ENCODE measurements at regions not wholly inside any gene's neighbourhood (a gene's known extent, or its start where the extent isn't known, plus 50 kb on each side); places are given as distances from the start of the nearest gene placed in this dataset.
A peak's percentile ranks its signal among the peaks of the same experiment; 100 is the strongest.

GRCh38 chr16:54792811-54793210 lies 137.9 kb upstream of the IRX5 start:
- TF ChIP-seq CTCF (IDR thresholded peaks at IDR 0.05; ENCODE audit: poor library complexity, severe bottlenecking) = no peak
- peak; percentile 86 for TF ChIP-seq EP300 (conservative IDR thresholded peaks at IDR 0.05; ENCODE audit: poor library complexity, severe bottlenecking)
- peak; percentile 57 for TF ChIP-seq POLR2AphosphoS5 (IDR thresholded peaks at IDR 0.05)
- no peak for TF ChIP-seq TAF1 (IDR thresholded peaks at IDR 0.05; ENCODE audit: low read depth)
